Caco-2 (cell line): ENCODE measurements at regions not wholly inside any gene's neighbourhood (a gene's known extent, or its start where the extent isn't known, plus 50 kb on each side); places are given as distances from the start of the nearest gene placed in this dataset.

Source experiments
- BruUV-seq: library from RNA; stranded (reverse); fragments of 400-500 nt; replicated peaks from 2 replicates; lab custom pipeline; 2021; lab: Mats Ljungman, UMichigan
- CTCF ChIA-PET: fragments of 300-600 bp; sonication (Branson Sonifier 250); formaldehyde crosslinking; loops from one replicate; lab custom pipeline; 2022; ENCODE audit warnings: antibody characterized with exemption; lab: Charles Lee
- POLR2A ChIA-PET: fragments of 300-600 bp; sonication (Branson Sonifier 250); formaldehyde crosslinking; loops from one replicate; lab custom pipeline; 2022; ENCODE audit warnings: antibody characterized with exemption; lab: Charles Lee
- DNase-seq, 2 experiments: peaks; one replicate each; pipeline versions ENCODE4 v3.0.0 to v3.0.0-alpha.2; 2020 to 2022
- H3K27me3 ChIP-seq: replicated peaks from 2 replicates; pipeline ENCODE4 v1.6.0; 2011; ENCODE audit warnings: low read length; ENCODE audit not compliant: control insufficient read depth, insufficient read depth
- H3K36me3 ChIP-seq: 2 replicates; pipeline ENCODE4 v1.5.1; 2011; ENCODE audit warnings: low read length; ENCODE audit not compliant: control insufficient read depth, insufficient read depth
- H3K4me1 ChIP-seq: fragments of 250-450 bp; sonication (Bioruptor Pico); 2 replicates; pipeline ENCODE4 v1.5.1; 2020; ENCODE audit warnings: mild to moderate bottlenecking
- H3K4me3 ChIP-seq: 2 replicates; pipeline ENCODE4 v1.5.1; 2011; ENCODE audit warnings: low read depth, mild to moderate bottlenecking, control low read depth, low read length
- H3K9me3 ChIP-seq: fragments of 250-450 bp; sonication (Bioruptor Pico); 2 replicates; pipeline ENCODE4 v1.5.1; 2020; ENCODE audit warnings: mild to moderate bottlenecking, moderate library complexity
- H3K27ac Mint-ChIP-seq: one replicate; pipeline ENCODE4 v1.8.0; 2022; ENCODE audit warnings: mixed read lengths; ENCODE audit not compliant: unreplicated experiment
- H3K27me3 Mint-ChIP-seq: one replicate; pipeline ENCODE4 v1.8.0; 2022; ENCODE audit warnings: mixed read lengths; ENCODE audit not compliant: insufficient read depth, unreplicated experiment
- H3K36me3 Mint-ChIP-seq: one replicate; pipeline ENCODE4 v1.8.0; 2022; ENCODE audit warnings: mild to moderate bottlenecking, mixed read lengths; ENCODE audit not compliant: insufficient read depth, unreplicated experiment
- H3K4me1 Mint-ChIP-seq: one replicate; pipeline ENCODE4 v1.8.0; 2022; ENCODE audit warnings: low read depth, mixed read lengths; ENCODE audit not compliant: unreplicated experiment
- H3K4me3 Mint-ChIP-seq: one replicate; pipeline ENCODE4 v1.8.0; 2022; ENCODE audit warnings: mild to moderate bottlenecking, moderate library complexity, mixed read lengths; ENCODE audit not compliant: unreplicated experiment
- H3K9me3 Mint-ChIP-seq: one replicate; pipeline ENCODE4 v1.8.0; 2022; ENCODE audit warnings: mixed read lengths; ENCODE audit not compliant: unreplicated experiment
- CTCF ChIP-seq, 2 experiments: fragments of 200-600 bp in 1 of 2; IDR thresholded peaks; 1 replicate in 1 of 2; 2 replicates in 1 of 2; pipeline versions ENCODE4 v1.5.1 to v1.8.0; 2011 to 2022; ENCODE audit warnings: antibody characterized with exemption in 1 of 2, control low read depth in 1 of 2, inconsistent platforms in 1 of 2, low read depth in 1 of 2, low read length in 1 of 2, mild to moderate bottlenecking in 1 of 2, moderate library complexity in 1 of 2; ENCODE audit not compliant: insufficient read depth in 1 of 2, severe bottlenecking in 1 of 2, unreplicated experiment in 1 of 2
- intact Hi-C: fragments of 100-400 bp; cut with micrococcal nuclease; formaldehyde crosslinking; loops from one replicate; pipeline ENCODE4 v1.10.0; 2022; ENCODE audit not compliant: unreplicated experiment

GRCh38 chr16:82384949-82385348 lies 214.9 kb upstream of the MPHOSPH6 start:
- Histone ChIP-seq H3K9me3 (peaks cover 6% of the 10 kb centered on the region; the same call in 1 of the 2 replicates), H3K4me3 (no peak overlapping the region), H3K27me3 (no peaks in the 10 kb centered on the region; the same call in none of the 2 replicates), H3K4me1 (no peaks in the 10 kb centered on the region), H3K36me3 (no peaks in the 10 kb centered on the region)
- ChIA-PET CTCF (no interaction called here), POLR2A (no interaction called here)
- no peak overlapping the region for H3K4me3 Mint-ChIP-seq
- no peak for DNase-seq
- TF ChIP-seq CTCF (IDR thresholded peaks at IDR 0.05; ENCODE audit: insufficient read depth in 1 of 2, low read depth in 1 of 2, low read length in 1 of 2, severe bottlenecking in 1 of 2, unreplicated experiment in 1 of 2), result no peak
- H3K36me3 Mint-ChIP-seq, result no peaks in the 10 kb centered on the region
- H3K27ac Mint-ChIP-seq, result no peak overlapping the region
- no peaks in the 10 kb centered on the region for H3K4me1 Mint-ChIP-seq
- intact Hi-C loops, result no loop called here
- H3K27me3 Mint-ChIP-seq, result peaks cover 14% of the 10 kb centered on the region
- H3K9me3 Mint-ChIP-seq, result no peaks in the 10 kb centered on the region
- no TSS peak for BruUV-seq

- Histone ChIP-seq H3K36me3 (no peaks in the 10 kb centered on the region), H3K4me3 (no peak overlapping the region), H3K27me3 (no peaks in the 10 kb centered on the region; the same call in none of the 2 replicates), H3K9me3 (peaks cover 6% of the 10 kb centered on the region; the same call in 1 of the 2 replicates), H3K4me1 (no peaks in the 10 kb centered on the region)
- no peaks in the 10 kb centered on the region for H3K4me1 Mint-ChIP-seq
- no peak for TF ChIP-seq CTCF (IDR thresholded peaks at IDR 0.05; ENCODE audit: insufficient read depth in 1 of 2, low read depth in 1 of 2, low read length in 1 of 2, severe bottlenecking in 1 of 2, unreplicated experiment in 1 of 2)
- DNase-seq, result no peak
- POLR2A ChIA-PET, result no interaction called here
- intact Hi-C loops, result no loop called here
- CTCF ChIA-PET, result no interaction called here
- H3K36me3 Mint-ChIP-seq, result no peaks in the 10 kb centered on the region
- no TSS peak for BruUV-seq
- no peaks in the 10 kb centered on the region for H3K9me3 Mint-ChIP-seq
- H3K27me3 Mint-ChIP-seq, result peaks cover 15% of the 10 kb centered on the region
- H3K4me3 Mint-ChIP-seq, result no peak overlapping the region
- H3K27ac Mint-ChIP-seq, result no peak overlapping the region
Measured at GRCh38 chr16:82384017-82384416, 214.0 kb upstream of the MPHOSPH6 start.

DNA sequence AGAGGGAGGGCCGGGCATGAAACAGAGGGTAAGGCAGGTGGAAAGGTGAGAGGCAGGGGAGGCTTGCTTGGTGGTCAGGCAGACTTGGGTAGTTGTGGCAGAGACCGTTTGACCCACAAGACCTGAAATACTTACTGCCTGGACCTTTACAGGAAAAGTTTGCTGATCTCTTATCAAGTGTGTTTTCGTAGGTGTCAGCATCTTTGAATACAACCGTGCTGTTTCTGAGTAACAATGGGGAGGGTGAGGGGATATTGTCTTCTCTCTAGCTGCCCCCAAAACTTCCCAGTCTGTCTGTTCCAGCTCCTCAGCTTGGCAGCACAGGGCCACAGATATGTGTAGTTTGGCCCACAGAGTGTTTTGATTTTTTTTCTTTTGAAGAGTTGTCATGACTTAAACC lies 212.5 kb upstream of the MPHOSPH6 start:
- no peaks in the 10 kb centered on the region for H3K36me3 ChIP-seq
- DNase-seq, result no peak
- H3K9me3 ChIP-seq, result peaks cover 6% of the 10 kb centered on the region; the same call in 1 of the 2 replicates
- Mint-ChIP-seq H3K4me3 (no peak overlapping the region), H3K27ac (no peak overlapping the region), H3K4me1 (no peaks in the 10 kb centered on the region), H3K27me3 (peaks cover 15% of the 10 kb centered on the region), H3K36me3 (no peaks in the 10 kb centered on the region), H3K9me3 (no peaks in the 10 kb centered on the region)
- ChIA-PET CTCF (no interaction called here), POLR2A (no interaction called here)
- H3K27me3 ChIP-seq, result no peaks in the 10 kb centered on the region; the same call in none of the 2 replicates
- H3K4me3 ChIP-seq, result no peak overlapping the region
- no peak for TF ChIP-seq CTCF (IDR thresholded peaks at IDR 0.05; ENCODE audit: insufficient read depth in 1 of 2, low read depth in 1 of 2, low read length in 1 of 2, severe bottlenecking in 1 of 2, unreplicated experiment in 1 of 2)
- no TSS peak for BruUV-seq
- intact Hi-C loops, result no loop called here
- no peaks in the 10 kb centered on the region for H3K4me1 ChIP-seq
